GM13977 (cell line): ENCODE measurements at regions not wholly inside any gene's neighbourhood (a gene's known extent, or its start where the extent isn't known, plus 50 kb on each side); places are given as distances from the start of the nearest gene placed in this dataset.

Experiments used
- DNase-seq: peaks from one replicate; pipeline ENCODE4 v3.0.0; 2012; ENCODE audit warnings: low spot score
- in situ Hi-C: fragments of 300-500 bp; cut with MboI; formaldehyde crosslinking; loops from one replicate; pipeline ENCODE4 v1.12.0; 2022; ENCODE audit warnings: low sequenced_read_pairs, low pct_unique_long_range_greater_than_20kb, mixed read lengths, inconsistent platforms; ENCODE audit not compliant: unreplicated experiment
- TF ChIP-seq, protein P1 (sequence below): IDR thresholded peaks from 2 replicates; pipeline ENCODE4 v1.5.1; 2012; ENCODE audit warnings: mild to moderate bottlenecking, control low read depth; ENCODE audit not compliant: insufficient read depth; ENCODE audit errors: extremely low read depth, missing control alignments

- TF ChIP-seq, protein P1, sequence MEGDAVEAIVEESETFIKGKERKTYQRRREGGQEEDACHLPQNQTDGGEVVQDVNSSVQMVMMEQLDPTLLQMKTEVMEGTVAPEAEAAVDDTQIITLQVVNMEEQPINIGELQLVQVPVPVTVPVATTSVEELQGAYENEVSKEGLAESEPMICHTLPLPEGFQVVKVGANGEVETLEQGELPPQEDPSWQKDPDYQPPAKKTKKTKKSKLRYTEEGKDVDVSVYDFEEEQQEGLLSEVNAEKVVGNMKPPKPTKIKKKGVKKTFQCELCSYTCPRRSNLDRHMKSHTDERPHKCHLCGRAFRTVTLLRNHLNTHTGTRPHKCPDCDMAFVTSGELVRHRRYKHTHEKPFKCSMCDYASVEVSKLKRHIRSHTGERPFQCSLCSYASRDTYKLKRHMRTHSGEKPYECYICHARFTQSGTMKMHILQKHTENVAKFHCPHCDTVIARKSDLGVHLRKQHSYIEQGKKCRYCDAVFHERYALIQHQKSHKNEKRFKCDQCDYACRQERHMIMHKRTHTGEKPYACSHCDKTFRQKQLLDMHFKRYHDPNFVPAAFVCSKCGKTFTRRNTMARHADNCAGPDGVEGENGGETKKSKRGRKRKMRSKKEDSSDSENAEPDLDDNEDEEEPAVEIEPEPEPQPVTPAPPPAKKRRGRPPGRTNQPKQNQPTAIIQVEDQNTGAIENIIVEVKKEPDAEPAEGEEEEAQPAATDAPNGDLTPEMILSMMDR = no peak
- no peak for DNase-seq
- in situ Hi-C loops = no loop called here
These were observed 88.4 kb upstream of the NALF2 start for GRCh38 chrX:69415698-69416097.

DNA sequence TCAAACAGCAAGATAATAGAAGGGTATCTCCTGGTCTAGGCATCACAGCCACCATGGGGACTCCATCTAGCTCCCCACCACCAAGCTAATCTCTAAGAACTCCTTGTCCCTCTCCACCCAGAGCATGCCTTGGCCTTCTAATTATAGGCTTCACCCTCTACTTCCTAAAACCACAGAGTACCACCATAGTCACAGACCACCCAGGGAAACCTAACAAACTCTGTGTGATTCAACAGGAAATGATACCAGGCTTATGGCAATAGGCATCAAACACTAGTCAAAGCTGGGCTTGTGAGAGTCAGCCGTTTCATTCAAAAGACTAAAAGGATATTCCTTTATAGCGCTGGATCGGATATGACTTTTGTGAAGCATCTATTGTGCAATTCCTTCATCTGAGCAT, 91.5 kb upstream of the NALF2 start:
- in situ Hi-C loops = no loop called here
- DNase-seq = no peak
- TF ChIP-seq, protein P1 = no peak

DNA sequence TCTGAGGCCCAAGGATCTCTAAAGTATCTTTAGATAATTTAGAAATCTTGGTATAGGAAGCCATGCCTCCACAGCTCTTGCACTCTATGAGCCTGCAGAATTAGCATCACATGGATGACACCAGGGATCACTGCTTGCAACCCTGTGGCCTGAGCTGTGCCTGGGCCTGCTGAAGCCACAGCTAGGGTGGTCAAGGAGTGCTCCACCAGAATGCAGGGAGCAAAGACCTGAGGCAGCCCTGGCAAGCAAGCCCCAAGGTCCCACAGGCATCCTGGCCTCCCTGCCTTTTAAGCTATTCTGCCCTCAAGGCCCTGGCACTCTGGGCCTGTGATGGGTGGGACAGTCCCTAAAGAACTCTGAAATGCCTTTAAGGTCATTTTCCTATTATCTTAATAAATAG, 105.2 kb upstream of the NALF2 start:
- no peak for DNase-seq
- TF ChIP-seq, protein P1 = no peak
- in situ Hi-C loops = no loop called here

DNA sequence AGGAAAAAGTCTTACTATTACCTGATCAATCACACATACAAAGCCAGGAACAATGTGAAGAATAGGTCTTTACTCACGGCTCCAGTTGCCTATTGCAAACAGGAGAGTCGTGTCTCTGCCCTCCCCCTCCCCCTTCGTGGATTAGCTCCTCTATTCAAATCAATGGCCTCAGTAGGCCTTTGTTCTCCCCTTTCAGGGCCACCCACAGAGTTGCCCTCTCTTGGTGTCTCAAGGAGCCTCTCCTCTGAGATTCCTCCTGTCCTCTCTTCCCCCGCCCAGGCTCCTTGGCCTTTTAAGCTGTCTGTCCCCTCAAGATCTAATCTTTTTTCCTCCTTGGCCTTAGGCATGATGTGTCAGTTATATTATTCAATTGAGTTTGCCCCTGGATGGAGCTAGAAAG, 107.2 kb upstream of the NALF2 start:
- in situ Hi-C loops = no loop called here
- no peak for DNase-seq
- TF ChIP-seq, protein P1 = no peak

DNA sequence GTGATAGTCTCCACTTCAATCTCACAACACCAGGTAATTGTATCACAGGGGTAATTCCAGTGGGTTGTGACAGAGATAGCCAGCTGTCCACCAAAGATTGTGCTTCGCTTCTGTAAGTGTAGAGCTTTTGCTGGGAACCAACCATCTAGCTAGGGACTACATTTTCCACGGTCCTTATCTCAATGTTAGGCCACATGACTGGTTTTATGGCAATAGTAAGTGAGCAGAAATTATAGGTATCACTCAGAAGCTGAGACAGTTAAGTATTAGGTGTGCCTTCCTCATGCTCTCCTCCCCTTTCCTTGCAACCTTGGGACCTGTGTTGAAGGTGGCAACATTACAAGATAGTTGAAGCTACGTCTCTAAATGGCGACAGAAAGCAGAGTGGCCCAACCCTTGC, 108.8 kb upstream of the NALF2 start:
- TF ChIP-seq, protein P1 = no peak
- no peak for DNase-seq
- in situ Hi-C loops = no loop called here

DNA sequence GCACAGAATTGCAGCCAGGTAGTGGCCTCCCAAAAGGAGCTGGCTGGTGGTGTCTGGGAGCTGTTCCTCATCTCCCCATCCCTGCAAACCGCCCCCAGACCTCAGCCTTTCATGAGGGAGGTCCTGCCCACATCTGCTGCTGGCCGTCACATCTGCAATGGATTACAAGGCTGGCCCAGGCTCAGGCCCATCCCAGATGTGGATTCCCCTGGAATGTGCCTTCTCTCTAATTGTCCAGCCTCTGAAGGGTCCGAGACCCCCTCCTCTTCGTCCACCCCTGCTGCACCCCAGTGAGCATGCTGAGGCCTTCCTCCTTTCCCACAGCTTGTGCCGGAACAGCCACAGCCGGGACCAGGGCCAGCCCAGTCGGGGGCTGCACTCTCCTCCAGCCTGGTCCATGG, 115.0 kb upstream of the NALF2 start:
- in situ Hi-C loops = no loop called here
- DNase-seq = no peak
- TF ChIP-seq, protein P1 = no peak

GRCh38 chrX:69388526-69388925, 115.6 kb upstream of the NALF2 start:
- TF ChIP-seq, protein P1 = no peak
- in situ Hi-C loops = no loop called here
- no peak for DNase-seq
